GM21576 (cell line): ENCODE measurements at regions not wholly inside any gene's neighbourhood (a gene's known extent, or its start where the extent isn't known, plus 50 kb on each side); places are given as distances from the start of the nearest gene placed in this dataset.
"Not testable (repeated sequence)": the region's sequence is repeated elsewhere in the genome, so short reads cannot be mapped to it uniquely, and the experiment has no call there.

Experiments used
- ATAC-seq: cut with Tn5 transposase; IDR thresholded peaks from one replicate; pipeline ENCODE4 v1.9.1; 2021; ENCODE audit warnings: mild to moderate bottlenecking, moderate library complexity; ENCODE audit not compliant: unreplicated experiment

- no peak for ATAC-seq
Observed at GRCh38 chr20:16863303-16863702, 115.1 kb downstream of the OTOR start.

GRCh38 chr20:16864069-16864468, 115.9 kb downstream of the OTOR start:
- ATAC-seq, result no peak

- no peak for ATAC-seq
Observed at GRCh38 chr20:16864963-16865362, 116.8 kb downstream of the OTOR start.

- no peak for ATAC-seq
Observed at GRCh38 chr20:16865406-16865805, 117.2 kb downstream of the OTOR start.

- ATAC-seq, result not testable (repeated sequence)
Observed at GRCh38 chr20:16873124-16873523, 125.0 kb downstream of the OTOR start.

- ATAC-seq, result no peak
Observed at GRCh38 chr20:16877053-16877554, 128.9 kb downstream of the OTOR start.

- ATAC-seq, result no peak
Observed at GRCh38 chr20:16885746-16886145, 137.6 kb downstream of the OTOR start.

GRCh38 chr20:16898433-16898832, 150.3 kb downstream of the OTOR start:
- no peak for ATAC-seq

GRCh38 chr20:16902662-16903061, 154.5 kb downstream of the OTOR start:
- ATAC-seq, result no peak

GRCh38 chr20:16904751-16905150, 156.6 kb downstream of the OTOR start:
- ATAC-seq, result no peak

GRCh38 chr20:16914277-16914676, 166.1 kb downstream of the OTOR start:
- ATAC-seq, result no peak

- ATAC-seq, result no peak
Observed at GRCh38 chr20:16916165-16916564, 168.0 kb downstream of the OTOR start.

- ATAC-seq, result no peak
Observed at GRCh38 chr20:16917636-16918035, 169.5 kb downstream of the OTOR start.

- no peak for ATAC-seq
Observed at GRCh38 chr20:16918366-16918765, 170.2 kb downstream of the OTOR start.

GRCh38 chr20:16919841-16920240, 171.7 kb downstream of the OTOR start:
- ATAC-seq, result no peak

- no peak for ATAC-seq
Observed at GRCh38 chr20:16922834-16923233, 174.7 kb downstream of the OTOR start.

GRCh38 chr20:16926626-16927430, 178.7 kb downstream of the OTOR start:
- ATAC-seq, result no peak

- ATAC-seq, result no peak
Observed at GRCh38 chr20:16929756-16930155, 181.6 kb downstream of the OTOR start.

- no peak for ATAC-seq
Observed at GRCh38 chr20:16930656-16931055, 182.5 kb downstream of the OTOR start.

GRCh38 chr20:16939051-16939450, 190.9 kb downstream of the OTOR start:
- no peak for ATAC-seq

GRCh38 chr20:16940701-16941100, 192.5 kb downstream of the OTOR start:
- no peak for ATAC-seq

- no peak for ATAC-seq
Observed at GRCh38 chr20:16942051-16942450, 193.9 kb downstream of the OTOR start.

GRCh38 chr20:16942756-16943155, 194.6 kb downstream of the OTOR start:
- no peak for ATAC-seq
